Skeletal muscle cell (primary cell): ENCODE measurements at regions not wholly inside any gene's neighbourhood (a gene's known extent, or its start where the extent isn't known, plus 50 kb on each side); places are given as distances from the start of the nearest gene placed in this dataset.

Source experiments
- DNase-seq: peaks from one replicate; pipeline ENCODE4 v3.0.0-alpha.2; 2010; ENCODE audit warnings: low read depth
- H3K4me3 ChIP-seq: 2 replicates; pipeline ENCODE4 v1.5.1; 2011; ENCODE audit warnings: low read depth, mild to moderate bottlenecking, control low read depth, low read length, moderate library complexity

DNA sequence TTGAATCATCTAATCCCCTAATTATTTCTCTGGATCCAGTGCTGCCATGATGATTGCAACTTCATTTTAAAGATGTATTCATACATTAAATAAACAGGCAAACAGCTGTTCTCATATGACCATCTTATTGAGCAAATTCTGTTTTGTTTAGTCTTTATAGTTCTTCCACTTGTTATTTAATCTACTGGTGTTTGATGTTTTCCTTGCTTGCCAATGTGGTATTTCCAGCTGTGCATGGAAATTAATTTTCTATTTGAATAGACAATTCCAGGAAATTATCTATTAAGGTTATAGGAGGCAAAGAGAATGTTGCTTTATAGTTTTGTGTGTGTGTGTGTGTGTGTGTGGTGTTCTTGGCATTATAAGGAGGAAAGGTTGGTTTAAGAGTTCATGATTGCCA lies 167.0 kb upstream of the PRPS1L1 start:
- no peak for DNase-seq
- H3K4me3 ChIP-seq = no peak overlapping the region

DNA sequence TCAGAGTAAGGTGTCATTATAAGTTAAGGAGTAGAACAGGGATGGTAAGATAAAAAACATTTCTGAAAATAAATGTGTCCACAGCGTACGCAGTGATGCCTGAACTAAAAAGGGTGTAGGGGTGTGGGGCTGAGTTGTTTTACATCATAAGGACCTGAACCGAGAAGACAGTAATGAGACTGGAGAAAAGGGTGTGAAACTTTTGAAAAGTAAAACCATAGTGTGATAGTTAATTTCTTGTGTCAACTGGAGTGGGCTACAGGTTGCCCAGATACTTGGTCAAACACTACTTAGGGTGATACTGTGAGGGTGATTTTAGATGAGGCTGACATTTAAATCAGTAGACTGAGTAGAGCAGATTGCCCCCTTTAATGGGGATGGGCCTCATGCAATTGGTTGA lies 169.0 kb upstream of the PRPS1L1 start:
- no peak overlapping the region for H3K4me3 ChIP-seq
- DNase-seq = no peak

DNA sequence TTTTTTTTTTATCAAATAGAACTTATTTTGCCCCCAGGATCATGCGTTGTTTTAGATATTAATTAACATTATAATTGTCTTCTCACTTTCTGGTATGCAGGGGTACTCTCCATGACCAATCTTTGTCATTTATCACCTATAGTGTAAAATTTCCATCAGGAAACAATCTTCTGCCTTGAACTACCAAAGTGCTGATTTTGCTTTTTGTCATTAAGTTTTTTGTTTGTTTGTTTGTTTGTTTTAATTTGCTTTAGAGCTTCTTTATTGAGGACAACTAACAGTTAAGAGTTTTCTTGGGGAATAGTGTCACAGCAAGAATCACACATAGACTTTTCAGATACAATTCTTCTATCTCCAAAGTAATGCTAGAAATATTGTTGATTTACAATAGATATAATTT lies 171.2 kb upstream of the PRPS1L1 start:
- DNase-seq = no peak
- no peak overlapping the region for H3K4me3 ChIP-seq

DNA sequence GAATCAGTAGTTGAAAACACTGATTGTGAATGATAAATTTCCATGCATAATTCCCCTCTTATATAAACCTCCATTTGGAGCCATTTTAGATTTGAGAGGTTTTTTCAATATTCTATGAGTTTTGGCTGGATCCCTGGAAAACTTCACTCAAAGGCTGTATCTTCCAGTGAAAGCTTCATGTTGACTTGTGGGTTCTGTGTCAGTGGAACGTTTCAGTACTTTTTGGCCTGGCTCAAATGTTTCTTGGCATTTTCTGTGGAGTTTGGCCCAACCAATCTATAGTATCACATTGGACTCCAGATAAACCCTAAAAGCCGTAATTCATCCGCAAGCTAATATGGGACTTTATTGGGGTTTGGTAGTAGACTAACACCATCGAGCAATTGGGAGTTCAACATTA lies 172.6 kb upstream of the PRPS1L1 start:
- no peak for DNase-seq
- no peak overlapping the region for H3K4me3 ChIP-seq

DNA sequence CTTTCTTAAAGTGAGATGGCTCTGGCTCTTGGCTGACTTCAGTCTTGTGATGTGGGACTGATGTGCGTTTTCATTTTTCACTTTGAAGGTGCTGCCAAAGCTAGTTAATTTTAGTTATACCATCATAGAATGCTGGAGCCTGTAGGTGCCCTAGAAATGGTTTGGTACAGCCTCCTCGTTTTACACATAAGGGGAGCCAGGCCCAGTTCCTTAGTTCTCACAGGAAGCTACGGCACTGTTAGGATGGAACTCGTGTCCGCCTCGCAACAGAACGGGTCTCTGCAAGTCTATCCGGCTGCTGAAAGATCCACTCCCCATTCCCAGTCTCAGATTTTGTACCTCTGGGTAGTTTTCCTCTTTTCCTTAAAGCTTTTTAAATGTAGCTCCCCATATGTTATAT lies 173.2 kb upstream of the PRPS1L1 start:
- H3K4me3 ChIP-seq = no peak overlapping the region
- no peak for DNase-seq

DNA sequence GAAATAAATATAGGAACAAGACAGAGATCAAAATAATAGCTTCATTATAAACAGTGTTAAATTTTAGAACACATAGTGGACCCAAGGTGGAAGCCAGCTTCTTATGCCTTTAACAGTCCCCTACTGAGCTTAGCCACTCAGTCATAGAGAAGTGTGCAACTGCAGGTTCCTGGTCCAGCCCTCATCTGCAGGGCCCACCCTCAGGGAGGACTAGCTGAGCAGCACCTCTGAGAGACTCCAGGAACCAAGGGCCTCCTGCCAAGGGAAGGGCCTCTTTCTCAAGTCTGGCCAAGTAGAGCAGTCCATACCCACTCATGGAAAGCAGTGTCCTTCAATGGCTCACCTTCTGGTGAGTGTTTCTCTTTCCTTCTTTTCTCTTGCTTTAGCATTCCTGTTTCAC lies 173.7 kb upstream of the PRPS1L1 start:
- DNase-seq = no peak

DNA sequence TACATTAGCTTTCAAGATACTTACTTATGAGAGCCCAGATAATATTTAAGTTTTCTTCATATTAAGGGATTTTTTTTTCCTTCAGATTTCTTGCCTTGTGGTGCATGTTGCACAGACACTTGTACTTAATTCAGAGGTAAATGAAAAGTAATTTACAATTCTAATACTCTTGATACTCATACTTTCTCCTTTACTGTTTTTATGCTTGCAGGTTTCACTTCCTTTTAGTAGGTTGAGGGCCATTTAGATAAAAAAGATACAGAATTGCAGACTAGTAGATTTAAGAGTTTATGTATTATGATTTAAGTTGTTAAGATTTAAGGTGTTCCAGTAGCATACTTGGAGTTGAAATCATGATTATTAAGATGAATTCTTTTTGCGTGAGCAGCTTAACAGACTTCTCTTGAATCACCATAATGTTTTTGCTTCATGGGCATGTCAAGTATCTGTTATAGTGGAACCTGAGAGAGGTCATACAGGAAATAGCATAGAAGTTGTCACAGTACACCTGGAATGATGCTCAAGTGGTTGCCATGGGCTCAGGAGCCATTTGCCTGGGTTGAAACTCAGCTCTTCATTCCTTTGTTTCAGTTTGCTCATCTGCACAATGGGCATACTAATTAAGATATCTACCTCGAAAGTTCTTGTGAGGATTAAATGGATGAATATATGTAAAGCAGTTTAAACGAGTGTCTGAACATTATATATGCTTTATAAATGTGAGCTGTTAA lies 174.8 kb upstream of the PRPS1L1 start:
- H3K4me3 ChIP-seq = no peak overlapping the region

More for the DNA sequence above, 173.7 kb upstream of the PRPS1L1 start:
- no peak overlapping the region for H3K4me3 ChIP-seq

DNA sequence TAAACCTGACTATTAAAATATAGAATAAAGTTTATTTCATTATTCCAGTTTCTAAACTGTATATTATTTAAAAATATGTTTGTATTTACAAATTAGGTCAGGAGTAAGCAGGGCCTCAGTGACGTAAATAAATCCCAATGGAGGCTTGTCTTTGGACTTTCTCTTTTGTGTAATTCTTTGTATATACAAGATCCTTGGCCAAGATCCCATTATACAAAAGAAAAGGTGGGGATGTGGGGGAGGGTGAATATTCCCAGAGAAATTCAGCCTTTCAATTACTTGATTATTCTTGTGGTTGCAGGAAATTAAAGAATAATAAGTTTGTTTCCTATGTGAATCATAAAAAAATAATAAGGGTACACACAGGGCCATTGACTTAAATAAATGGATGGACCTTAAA lies 178.7 kb upstream of the PRPS1L1 start:
- DNase-seq = no peak
- H3K4me3 ChIP-seq = no peak overlapping the region

More for the DNA sequence above, 174.8 kb upstream of the PRPS1L1 start:
- DNase-seq = no peak

DNA sequence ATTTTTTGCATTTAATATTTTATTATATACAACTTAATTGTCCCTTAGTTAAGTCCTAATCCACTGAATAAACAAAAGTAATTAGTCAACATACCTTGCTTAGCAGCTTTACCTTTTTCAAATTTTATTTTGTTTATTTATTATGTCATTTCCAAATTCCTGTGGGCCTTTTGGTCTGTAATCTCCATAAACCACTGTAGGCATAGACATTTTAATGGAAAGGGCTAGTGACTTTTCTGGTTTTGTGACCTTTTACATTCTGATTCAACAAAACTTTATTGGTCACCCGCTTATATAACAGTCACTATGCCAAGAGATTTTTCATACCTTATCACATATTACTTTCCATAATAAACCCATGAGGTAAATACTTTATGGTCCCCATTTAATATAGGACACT lies 181.3 kb upstream of the PRPS1L1 start:
- DNase-seq = no peak
- no peak overlapping the region for H3K4me3 ChIP-seq

DNA sequence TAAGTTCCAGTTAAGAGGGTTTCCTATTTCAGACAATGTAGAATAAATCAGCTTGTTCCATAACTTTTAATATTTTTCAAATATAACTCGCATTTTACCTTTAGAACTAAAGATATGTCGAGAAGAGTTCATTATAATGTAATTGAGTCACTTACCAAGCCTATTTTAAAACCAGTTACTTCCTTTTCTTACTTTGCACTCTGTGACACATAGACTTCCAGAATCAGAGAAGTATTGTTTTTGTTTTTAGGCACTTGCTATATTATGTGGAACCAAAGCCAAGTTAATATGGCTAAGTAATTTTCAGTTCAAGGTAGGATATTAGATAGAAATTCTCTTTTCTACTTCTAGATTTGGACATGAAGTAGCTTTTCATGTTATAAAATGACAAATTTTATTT lies 182.7 kb upstream of the PRPS1L1 start:
- H3K4me3 ChIP-seq = no peak overlapping the region
- no peak for DNase-seq

DNA sequence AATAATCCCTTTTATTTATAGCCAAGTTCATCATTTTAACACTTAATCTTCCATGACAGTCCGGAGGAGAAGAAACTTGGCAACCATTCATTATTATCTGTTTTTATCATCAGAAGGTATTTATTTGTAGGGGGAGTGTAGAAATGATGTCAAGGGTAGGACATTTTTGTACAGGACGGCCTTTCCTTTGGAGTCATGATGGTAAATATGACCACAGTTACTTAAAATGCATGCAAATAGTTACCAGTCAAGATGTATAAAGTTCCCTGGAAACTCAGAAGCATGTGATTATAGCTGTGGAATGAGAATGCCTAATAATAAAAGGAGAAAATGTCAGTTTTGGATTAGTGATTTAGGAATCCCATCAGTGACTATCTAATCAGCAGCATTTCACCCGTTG lies 183.1 kb upstream of the PRPS1L1 start:
- no peak for DNase-seq
- H3K4me3 ChIP-seq = no peak overlapping the region

DNA sequence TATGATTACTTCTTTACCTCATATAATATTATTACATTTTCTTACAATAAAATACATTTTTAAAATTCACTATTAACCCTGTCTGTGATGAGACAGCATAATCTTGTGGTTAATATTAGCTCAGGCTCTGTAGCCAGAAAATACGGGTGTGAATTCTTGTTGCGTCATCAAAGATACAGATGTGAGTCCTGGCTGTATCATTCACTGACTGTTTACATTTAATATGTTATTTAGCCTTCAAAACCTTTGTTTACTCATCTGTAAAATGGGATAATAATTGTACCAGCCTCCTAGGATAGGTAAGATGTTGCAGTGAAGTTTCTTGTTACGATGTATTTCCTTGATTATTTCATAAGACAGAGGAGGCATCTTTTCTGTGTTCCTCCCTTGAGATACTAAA lies 184.7 kb upstream of the PRPS1L1 start:
- H3K4me3 ChIP-seq = no peak overlapping the region
- no peak for DNase-seq

DNA sequence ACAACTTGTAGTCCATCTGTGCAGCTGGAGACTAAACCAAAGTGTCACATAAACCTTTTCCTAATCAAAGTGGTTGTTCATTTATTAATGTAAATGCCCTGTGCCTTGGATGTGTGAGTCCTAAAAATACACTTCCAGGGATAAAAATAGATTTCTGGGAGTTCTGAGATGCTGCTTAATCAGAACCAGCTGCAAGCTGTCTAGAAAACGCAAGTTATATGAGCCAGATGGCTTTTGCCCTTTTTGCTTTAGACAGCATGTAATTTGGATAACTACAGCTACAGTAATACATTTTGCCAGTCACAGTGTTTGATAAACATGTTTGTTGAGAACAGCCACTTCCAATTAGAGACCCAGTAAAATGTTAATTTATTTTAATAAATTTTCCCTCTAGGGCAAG lies 185.1 kb upstream of the PRPS1L1 start:
- DNase-seq = peak; percentile 6

DNA sequence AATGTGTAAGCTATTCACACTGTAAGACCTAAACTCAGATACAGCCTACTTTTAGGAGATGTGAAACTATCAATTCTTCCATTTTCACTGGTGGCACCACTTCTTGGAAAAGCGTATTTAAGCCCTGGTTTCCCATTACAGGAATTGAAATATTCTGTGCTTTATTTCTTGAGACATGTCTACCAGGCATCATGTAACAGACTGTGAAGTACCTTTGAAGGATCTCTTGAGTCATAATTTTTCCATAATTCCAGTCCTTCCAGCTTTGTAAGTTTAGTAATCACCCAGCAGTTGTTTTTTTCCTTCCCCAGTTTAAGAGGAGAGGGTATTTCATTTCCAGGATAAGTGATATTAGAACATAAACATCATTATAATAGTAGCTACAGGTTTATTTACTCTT lies 186.0 kb upstream of the PRPS1L1 start:
- no peak overlapping the region for H3K4me3 ChIP-seq
- no peak for DNase-seq

More for the DNA sequence above, 185.1 kb upstream of the PRPS1L1 start:
- no peak overlapping the region for H3K4me3 ChIP-seq

DNA sequence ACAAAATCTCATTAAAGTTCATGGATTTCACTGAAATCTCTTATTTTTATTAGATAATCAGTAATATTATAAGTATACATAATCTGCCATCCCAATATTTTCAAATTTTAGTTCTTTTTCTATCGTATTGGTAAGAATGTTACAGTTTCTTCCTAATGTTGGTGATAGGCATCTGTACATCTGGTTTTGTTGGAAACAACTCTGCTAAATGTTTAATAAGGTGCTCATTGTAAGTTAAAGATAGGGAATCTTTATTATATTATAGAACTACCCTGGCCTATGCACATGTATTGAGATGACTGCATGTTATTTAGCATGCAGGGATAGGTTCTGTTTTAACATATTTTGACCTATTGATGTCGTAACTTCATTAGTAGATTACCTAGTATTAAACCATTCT lies 188.6 kb upstream of the PRPS1L1 start:
- DNase-seq = no peak
- H3K4me3 ChIP-seq = no peak overlapping the region

DNA sequence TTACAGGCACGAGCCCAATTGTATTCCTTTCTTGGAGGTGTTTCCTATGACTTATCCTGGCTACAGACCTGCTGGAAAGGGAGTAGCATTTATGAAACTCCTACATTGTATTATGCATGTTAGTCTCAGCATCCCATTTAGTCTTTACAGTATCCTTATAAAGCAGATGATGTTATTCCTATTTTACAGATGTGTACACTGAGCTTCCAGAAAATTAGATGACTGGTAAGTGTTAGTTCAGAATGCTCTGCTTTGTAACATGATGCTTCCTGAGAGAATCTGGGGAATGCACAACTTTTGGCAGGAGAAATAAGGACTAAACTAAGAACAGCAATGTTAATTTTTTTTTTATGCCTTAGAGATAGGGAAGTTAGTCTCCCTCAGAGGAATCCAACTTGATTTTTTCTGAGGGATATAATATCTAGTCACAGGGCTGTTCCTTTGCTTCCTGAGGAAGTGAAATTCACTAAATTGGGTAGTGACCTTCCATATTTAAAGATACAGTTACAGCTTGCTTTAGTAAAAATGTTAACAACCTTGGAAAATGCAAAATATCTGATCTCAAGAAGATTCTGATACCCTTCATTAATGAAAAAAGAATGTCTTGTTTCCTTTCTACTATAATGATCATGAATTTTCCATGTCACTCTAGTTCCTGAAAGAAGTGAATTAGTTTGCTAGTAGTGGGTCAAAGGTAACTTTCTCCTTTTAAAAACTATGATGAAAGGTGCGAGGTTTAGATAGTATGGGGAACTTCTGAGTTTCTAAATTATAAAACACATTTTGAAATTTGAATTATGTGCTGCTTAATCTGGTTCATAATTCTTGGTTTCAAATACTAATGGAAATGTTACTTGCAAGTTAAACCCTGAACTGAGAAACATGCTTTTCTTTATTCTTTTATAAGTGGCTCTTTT lies 194.0 kb upstream of the PRPS1L1 start:
- DNase-seq = no peak

DNA sequence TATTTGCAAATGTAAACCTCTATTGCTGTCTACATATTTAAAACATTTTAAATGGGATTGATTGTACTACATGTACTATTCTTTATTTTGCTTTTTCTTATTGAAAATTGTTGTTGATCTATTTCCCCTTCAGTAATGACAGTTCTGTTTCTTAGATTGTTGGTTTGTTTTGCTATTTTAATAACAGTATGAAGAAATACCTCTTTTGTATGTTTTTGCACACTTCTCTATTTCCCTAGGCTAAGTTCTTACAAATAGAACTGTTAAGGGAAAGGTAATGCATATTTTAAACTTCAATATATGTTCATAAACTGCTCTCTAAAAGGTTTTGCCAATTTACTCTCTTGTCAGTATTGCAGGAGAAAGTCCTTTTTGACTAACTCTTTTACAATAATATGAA lies 195.0 kb upstream of the PRPS1L1 start:
- no peak overlapping the region for H3K4me3 ChIP-seq
- no peak for DNase-seq

More for the DNA sequence above, 194.0 kb upstream of the PRPS1L1 start:
- no peak overlapping the region for H3K4me3 ChIP-seq

DNA sequence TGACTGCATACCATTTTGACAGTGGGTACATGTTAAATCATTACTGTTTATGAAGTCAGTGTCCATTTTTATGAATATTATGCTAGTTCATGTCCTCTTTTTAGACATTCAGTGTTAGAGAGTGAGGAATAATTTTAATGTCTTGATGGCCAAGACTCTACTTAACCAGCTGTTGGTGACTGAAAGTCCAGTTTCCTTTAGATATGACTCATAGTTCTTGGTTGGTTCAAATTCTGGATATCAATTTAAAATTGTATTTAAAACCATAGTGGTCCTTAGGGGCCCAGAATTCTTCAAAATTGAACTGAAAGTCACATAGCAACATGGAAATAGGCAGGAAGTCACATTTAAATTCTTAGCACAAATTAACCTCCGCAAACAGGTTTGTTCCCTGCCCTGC lies 196.5 kb upstream of the PRPS1L1 start:
- H3K4me3 ChIP-seq = no peak overlapping the region
- no peak for DNase-seq

DNA sequence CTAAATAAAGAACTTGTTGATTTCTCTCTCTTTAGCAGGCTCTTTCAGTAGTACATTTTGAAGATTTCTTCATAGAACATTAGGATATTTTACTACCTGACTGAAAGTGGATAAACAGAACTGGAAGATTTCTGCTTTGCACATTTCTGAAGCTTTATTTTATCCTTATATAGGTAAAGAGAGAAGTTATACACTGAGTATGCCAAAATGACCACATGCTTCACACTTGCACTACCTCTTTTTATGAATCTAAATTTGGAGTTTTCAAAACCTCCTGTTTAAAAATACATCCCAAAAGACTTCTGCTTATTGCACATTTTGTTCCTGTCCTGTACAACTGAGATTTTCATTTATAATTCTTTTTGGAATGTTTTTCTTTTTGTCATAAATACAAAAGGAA lies 197.4 kb upstream of the PRPS1L1 start:
- no peak for DNase-seq
- no peak overlapping the region for H3K4me3 ChIP-seq

DNA sequence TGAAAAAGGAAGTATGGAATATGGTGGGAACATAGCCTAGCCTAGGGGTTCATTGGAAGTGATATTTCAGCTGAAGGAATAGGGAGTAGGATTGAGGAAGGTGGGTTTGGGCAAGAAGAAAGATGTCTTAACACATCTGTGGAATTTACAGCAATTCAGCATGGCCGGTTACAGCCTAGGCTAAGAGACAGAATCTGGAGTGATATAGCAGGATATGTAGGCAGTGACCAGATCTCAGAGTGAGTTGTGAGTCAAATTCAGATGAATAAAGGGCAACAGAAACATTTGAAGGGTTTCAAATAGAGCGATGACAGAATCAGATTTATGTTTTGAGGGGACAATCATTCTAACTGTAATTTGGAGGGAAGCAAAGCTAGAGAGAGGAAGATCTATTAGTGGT lies 199.0 kb upstream of the PRPS1L1 start:
- no peak overlapping the region for H3K4me3 ChIP-seq
- no peak for DNase-seq

DNA sequence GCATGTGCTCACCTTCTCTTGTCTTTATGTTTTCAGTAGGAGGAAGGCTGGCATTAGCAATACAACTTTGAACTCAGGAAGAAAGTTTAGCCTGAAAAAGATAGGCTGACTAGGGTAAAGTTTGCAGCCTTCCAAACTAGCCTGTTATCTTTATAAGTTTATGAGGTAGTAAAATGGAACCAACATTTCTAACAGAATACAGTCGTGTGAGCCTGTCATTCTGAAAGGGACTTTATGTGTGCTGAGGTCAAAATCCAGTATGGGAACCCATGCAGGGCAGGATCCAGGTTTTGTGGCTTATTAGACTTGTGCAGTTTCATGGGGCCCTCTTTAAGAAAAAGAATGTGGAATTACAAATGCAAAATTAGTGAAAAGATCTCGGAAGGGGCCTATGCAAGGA lies 201.0 kb upstream of the PRPS1L1 start:
- H3K4me3 ChIP-seq = no peak overlapping the region
- no peak for DNase-seq
